ENCODE measurements at regions not wholly inside any gene's neighbourhood (a gene's known extent, or its start where the extent isn't known, plus 50 kb on each side); places are given as distances from the start of the nearest gene placed in this dataset.

- no peak for TF ChIP-seq CTCF (conservative IDR thresholded peaks at IDR 0.05; ENCODE audit: low read depth, low read length)
- TF ChIP-seq EZH2 (IDR thresholded peaks at IDR 0.05; ENCODE audit: borderline replicate concordance, low read depth, low read length, poor library complexity, severe bottlenecking), result no peak
Measured at GRCh38 chr6:56713254-56713672, 70.6 kb upstream of the DST start.
